Lung (tissue), 11 donors: ENCODE measurements at regions not wholly inside any gene's neighbourhood (a gene's known extent, or its start where the extent isn't known, plus 50 kb on each side); places are given as distances from the start of the nearest gene placed in this dataset.

Source experiments
- ATAC-seq: fragments of 200-7000 bp; cut with Tn5 transposase; one replicate; pipeline ENCODE4 v1.9.1; 2020; ENCODE audit warnings: moderate number of reproducible peaks; ENCODE audit not compliant: insufficient read depth, low FRiP score
- DNase-seq, 3 donors: peaks; one replicate each; pipeline ENCODE4 v3.0.0-alpha.2; 2013 to 2017
- H3K27ac ChIP-seq, 2 donors: one replicate each; pipeline ENCODE4 v1.5.1; 2013; ENCODE audit warnings: mild to moderate bottlenecking in 2 of 2, moderate library complexity in 2 of 2, control low read depth in 1 of 2, inconsistent platforms in 1 of 2, low read depth in 1 of 2, low read length in 1 of 2
- H3K27me3 ChIP-seq, 3 donors: one replicate each; pipeline ENCODE4 v1.5.1; 2013; ENCODE audit warnings: low read length in 2 of 3; ENCODE audit not compliant: control insufficient read depth in 3 of 3, insufficient read depth in 3 of 3
- H3K36me3 ChIP-seq, 4 donors: one replicate each; pipeline ENCODE4 v1.5.1; 2013; ENCODE audit warnings: low read length in 4 of 4, mild to moderate bottlenecking in 1 of 4, moderate library complexity in 1 of 4; ENCODE audit not compliant: control insufficient read depth in 4 of 4, insufficient read depth in 4 of 4
- H3K4me1 ChIP-seq, 5 donors: one replicate each; pipeline ENCODE4 v1.5.1; 2013; ENCODE audit warnings: low read length in 5 of 5, mild to moderate bottlenecking in 2 of 5, moderate library complexity in 1 of 5; ENCODE audit not compliant: control insufficient read depth in 5 of 5, insufficient read depth in 5 of 5
- H3K4me3 ChIP-seq: one replicate; pipeline ENCODE4 v1.5.1; 2013; ENCODE audit warnings: mild to moderate bottlenecking, control low read depth, moderate library complexity
- H3K9ac ChIP-seq, 2 donors: one replicate each; pipeline ENCODE4 v1.5.1; 2013; ENCODE audit warnings: low read length in 2 of 2, control low read depth in 1 of 2; ENCODE audit not compliant: insufficient read depth in 1 of 2
- H3K9me3 ChIP-seq, 4 donors: one replicate each; pipeline ENCODE4 v1.5.1; 2013; ENCODE audit warnings: low read length in 3 of 4, mild to moderate bottlenecking in 1 of 4, moderate library complexity in 1 of 4; ENCODE audit not compliant: control insufficient read depth in 4 of 4, insufficient read depth in 3 of 4
- WGBS, 2 donors: extraction: QIAGEN DNeasy Blood & Tissue Kit; methylation state at CpG; one replicate each; pipeline ENCODE4 v1.1.7; 2013; 5-methylcytosine and 5-hydroxymethylcytosine counted together
- TF ChIP-seq, protein P1 (sequence below): IDR thresholded peaks from 2 replicates; pipeline ENCODE4 v1.5.1; 2012; ENCODE audit warnings: mild to moderate bottlenecking; ENCODE audit errors: control extremely low read depth, extremely low read depth
- donor health status: control.
- donor health status: control.
- donor health status: Bipolar disorder and iron deficiency.
- donor health status: healthy.
- donor health status: DM: yes; HTN: yes; CAD: no.

DNA sequence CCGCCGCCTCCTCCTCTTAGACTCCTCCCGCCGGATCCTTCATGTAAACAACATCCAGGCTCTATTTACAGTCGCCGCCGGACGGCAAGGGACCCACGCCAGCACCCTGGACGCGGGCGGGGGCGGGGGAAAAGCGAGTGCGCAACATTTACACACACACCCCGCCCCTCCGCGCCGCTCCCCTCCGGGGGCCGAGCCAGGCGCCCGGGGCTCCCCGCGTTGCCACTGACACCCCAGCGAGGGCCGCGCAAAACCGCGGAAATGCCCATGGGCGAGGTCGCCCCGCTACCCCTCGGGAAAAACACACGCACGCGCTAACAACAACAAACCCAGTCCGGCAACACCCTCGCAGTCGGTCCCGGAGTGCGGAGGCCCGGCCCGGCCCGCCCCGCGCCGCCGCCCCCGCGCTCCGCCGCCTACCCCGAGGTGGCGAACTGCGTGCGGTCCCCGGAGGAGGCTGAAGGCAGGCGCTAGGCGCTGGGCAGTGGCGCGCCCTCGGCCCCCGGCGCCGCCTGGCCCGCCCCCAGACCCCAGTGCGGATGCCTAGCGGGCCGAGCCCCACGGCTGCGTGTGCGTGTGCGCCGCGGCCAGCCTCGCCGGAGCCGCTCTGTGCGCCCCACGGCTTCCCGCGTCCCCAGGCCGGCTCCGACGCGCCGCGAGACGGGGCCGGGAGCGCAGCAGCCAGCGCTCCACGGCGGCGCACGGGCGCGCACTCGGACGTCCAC is 81.1 kb upstream of the AK4 start:
- DNase-seq: peak; percentile 90 to 96 (median 93)
- peak overlapping the region; percentile 96 to 100 for H3K27ac ChIP-seq
- peaks cover 0 to 23% (median 0%) of the 10 kb centered on the region in 3 donors for H3K27me3 ChIP-seq
- ATAC-seq: peak; percentile 83
- WGBS, 2 donors: 1% methylated on average over 83 to 101 of the region's 101 CpGs
- peaks cover 0 to 4% (median 0%) of the 10 kb centered on the region in 4 donors for H3K36me3 ChIP-seq
- TF ChIP-seq, protein P1, sequence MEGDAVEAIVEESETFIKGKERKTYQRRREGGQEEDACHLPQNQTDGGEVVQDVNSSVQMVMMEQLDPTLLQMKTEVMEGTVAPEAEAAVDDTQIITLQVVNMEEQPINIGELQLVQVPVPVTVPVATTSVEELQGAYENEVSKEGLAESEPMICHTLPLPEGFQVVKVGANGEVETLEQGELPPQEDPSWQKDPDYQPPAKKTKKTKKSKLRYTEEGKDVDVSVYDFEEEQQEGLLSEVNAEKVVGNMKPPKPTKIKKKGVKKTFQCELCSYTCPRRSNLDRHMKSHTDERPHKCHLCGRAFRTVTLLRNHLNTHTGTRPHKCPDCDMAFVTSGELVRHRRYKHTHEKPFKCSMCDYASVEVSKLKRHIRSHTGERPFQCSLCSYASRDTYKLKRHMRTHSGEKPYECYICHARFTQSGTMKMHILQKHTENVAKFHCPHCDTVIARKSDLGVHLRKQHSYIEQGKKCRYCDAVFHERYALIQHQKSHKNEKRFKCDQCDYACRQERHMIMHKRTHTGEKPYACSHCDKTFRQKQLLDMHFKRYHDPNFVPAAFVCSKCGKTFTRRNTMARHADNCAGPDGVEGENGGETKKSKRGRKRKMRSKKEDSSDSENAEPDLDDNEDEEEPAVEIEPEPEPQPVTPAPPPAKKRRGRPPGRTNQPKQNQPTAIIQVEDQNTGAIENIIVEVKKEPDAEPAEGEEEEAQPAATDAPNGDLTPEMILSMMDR: no peak
- peak overlapping the region in 1 of 2 donors; percentile 42 for H3K9ac ChIP-seq
- H3K4me3 ChIP-seq: peak overlapping the region; percentile 64
- peaks cover 0 to 19% (median 2%) of the 10 kb centered on the region in 5 donors for H3K4me1 ChIP-seq
- H3K9me3 ChIP-seq: no peaks in the 10 kb centered on the region

DNA sequence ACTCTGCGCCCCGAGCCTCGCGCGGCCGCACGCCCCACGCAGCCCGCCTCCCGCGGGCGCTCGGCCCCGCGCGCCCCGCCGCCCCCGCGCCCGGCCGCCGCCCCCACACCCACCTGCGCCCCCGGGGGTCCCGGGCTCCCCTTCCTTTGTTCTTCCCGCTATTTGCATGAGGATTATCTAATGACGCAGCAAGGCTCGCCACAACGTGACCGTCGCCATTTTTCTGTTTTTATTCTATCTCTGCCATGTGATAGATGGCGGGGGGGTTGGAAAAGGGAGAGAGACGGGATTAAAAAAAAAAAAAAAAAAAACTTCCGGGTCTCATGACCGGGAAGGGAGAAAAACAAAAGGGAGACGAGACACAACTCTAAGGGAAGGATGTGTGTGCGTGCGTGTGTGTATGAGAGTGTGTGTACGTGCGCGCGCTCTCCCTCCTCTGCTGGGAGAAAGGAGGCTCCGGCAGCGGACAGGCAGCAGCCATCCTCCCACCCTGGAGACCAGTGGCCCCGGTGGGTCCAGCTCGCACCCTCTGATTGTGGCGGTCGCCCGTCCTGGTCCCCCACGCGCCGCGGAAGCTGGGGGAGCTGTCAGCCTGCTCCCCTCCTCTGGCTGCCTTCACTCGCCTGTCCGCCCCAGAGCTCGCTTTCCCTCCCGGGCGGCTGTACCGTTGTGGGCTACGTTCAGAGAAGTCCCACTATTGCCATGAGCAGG is 80.4 kb upstream of the AK4 start:
- TF ChIP-seq, protein P1: no peak
- DNase-seq: peak; percentile 81 to 94 (median 92)
- peak overlapping the region; percentile 65 to 95 for H3K9ac ChIP-seq
- peaks cover 0 to 19% (median 2%) of the 10 kb centered on the region in 5 donors for H3K4me1 ChIP-seq
- WGBS, 2 donors: 1% methylated on average over 58 to 61 of the region's 61 CpGs
- peaks cover 0 to 4% (median 0%) of the 10 kb centered on the region in 4 donors for H3K36me3 ChIP-seq
- peak overlapping the region; percentile 64 for H3K4me3 ChIP-seq
- no peaks in the 10 kb centered on the region for H3K9me3 ChIP-seq
- peaks cover 0 to 17% (median 0%) of the 10 kb centered on the region in 3 donors for H3K27me3 ChIP-seq
- H3K27ac ChIP-seq: peak overlapping the region; percentile 96 to 100
- peak; percentile 6 for ATAC-seq

DNA sequence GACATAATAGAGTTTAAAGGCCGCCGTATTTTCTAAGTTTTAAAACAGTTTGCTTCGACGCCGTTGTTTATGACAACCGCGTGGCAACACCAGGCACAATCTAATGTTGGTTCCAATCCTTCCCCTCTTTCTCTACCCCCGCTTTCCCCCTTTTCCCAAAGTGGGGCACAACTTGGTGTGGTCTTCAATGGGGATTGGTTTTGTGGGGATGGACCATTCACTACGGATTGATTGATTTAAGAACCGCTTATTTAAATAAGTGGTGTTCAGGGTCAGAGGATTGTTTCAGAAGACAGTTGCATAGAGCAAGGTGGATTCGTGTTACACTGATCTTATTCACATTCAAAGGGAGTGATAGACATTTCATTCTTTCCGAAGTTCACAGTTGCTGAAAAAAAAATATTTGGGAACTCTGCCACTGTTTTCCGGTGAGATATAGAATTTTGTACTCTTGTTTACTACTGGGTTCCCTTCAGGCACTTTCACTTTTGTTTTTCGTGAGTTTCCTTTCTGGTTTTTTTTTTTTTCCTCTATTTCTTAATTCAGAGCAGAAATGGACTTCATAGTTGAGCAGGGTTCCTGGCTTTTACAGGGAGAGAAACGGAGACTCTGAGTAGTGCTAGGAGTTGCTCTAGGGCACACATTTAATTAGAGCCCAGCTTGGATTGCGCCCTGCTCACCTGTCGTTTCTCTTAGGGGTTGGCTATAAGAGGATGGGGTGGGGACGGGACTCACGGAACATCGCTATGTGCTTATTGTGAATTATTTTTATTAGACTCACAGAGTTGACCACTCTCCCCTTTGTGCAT is 79.6 kb upstream of the AK4 start:
- Histone ChIP-seq H3K4me1 (peaks cover 0 to 19% (median 2%) of the 10 kb centered on the region in 5 donors), H3K4me3 (peak overlapping the region; percentile 51), H3K9ac (peak overlapping the region; percentile 65 to 95), H3K27ac (peak overlapping the region; percentile 96 to 97), H3K36me3 (peaks cover 0 to 4% (median 0%) of the 10 kb centered on the region in 4 donors), H3K27me3 (peaks cover 0 to 14% (median 0%) of the 10 kb centered on the region in 3 donors), H3K9me3 (no peaks in the 10 kb centered on the region)
- ATAC-seq (no peak), DNase-seq (peak in 2 of 3 donors; percentile 79 to 80)
- 1 to 2% methylated on average over 20 of the region's 20 CpGs for WGBS, 2 donors
- TF ChIP-seq, protein P1: no peak
